Parathyroid adenoma (tissue), 2 donors: ENCODE measurements at regions not wholly inside any gene's neighbourhood (a gene's known extent, or its start where the extent isn't known, plus 50 kb on each side); places are given as distances from the start of the nearest gene placed in this dataset.

Source experiments
- H2AFZ ChIP-seq: fragments of 300-600 bp; sonication (generic); one replicate; pipeline ENCODE4 v1.7.0; 2017; ENCODE audit warnings: antibody characterized with exemption, mild to moderate bottlenecking
- H3K27ac ChIP-seq: fragments of 300-600 bp; sonication (generic); one replicate; pipeline ENCODE4 v1.7.0; 2017
- H3K27me3 ChIP-seq: fragments of 300-600 bp; sonication (generic); one replicate; pipeline ENCODE4 v1.7.0; 2017; ENCODE audit warnings: low read length; ENCODE audit not compliant: control insufficient read depth, insufficient read depth
- H3K36me3 ChIP-seq: fragments of 300-600 bp; sonication (generic); one replicate; pipeline ENCODE4 v1.7.0; 2017; ENCODE audit warnings: low read length; ENCODE audit not compliant: control insufficient read depth, insufficient read depth
- H3K4me1 ChIP-seq: fragments of 300-600 bp; sonication (generic); one replicate; pipeline ENCODE4 v1.7.0; 2017; ENCODE audit warnings: control low read depth
- H3K4me2 ChIP-seq: fragments of 300-600 bp; sonication (generic); one replicate; pipeline ENCODE4 v1.7.0; 2017; ENCODE audit warnings: low read length
- H3K4me3 ChIP-seq: fragments of 300-600 bp; sonication (generic); one replicate; pipeline ENCODE4 v1.7.0; 2017; ENCODE audit warnings: low read depth, low read length
- H3K79me2 ChIP-seq: fragments of 300-600 bp; sonication (generic); one replicate; pipeline ENCODE4 v1.7.0; 2017; ENCODE audit warnings: control low read depth
- H3K9ac ChIP-seq: fragments of 300-600 bp; sonication (generic); one replicate; pipeline ENCODE4 v1.7.0; 2017; ENCODE audit warnings: mild to moderate bottlenecking
- H3K9me3 ChIP-seq: fragments of 300-600 bp; sonication (generic); one replicate; pipeline ENCODE4 v1.7.0; 2017; ENCODE audit warnings: low read length; ENCODE audit not compliant: control insufficient read depth
- TF ChIP-seq, protein P1 (sequence below): fragments of 300-600 bp; sonication (generic); IDR thresholded peaks from one replicate; pipeline ENCODE4 v1.7.0; 2017; ENCODE audit warnings: antibody characterized with exemption, mild to moderate bottlenecking
- donor health status: primary hyperparathyroidism.

DNA sequence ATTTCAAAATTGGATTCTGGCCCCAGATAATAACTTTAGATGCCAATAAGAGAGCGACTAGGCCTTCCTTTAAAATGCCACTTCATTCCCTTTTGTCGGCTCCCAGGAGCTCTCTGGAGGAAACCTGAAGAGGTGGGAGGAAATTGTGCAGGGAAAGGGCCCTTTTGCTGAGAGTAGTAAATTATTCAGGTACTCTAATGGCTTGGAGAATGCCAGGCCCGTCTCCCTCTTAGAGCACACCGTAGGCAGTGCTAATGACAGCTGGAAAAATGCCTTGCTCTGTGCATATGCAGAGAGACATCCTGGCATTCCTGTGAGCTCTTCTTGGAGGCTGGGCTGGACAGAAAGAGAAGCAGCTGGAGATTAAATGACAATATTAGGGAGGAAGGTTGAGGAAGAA is 115.0 kb upstream of the RPH3A start:
- Histone ChIP-seq H3K27ac (no peak overlapping the region), H3K79me2 (no peaks in the 10 kb centered on the region), H2AFZ (peak overlapping the region; percentile 39), H3K4me3 (no peak overlapping the region), H3K4me1 (peaks cover 25% of the 10 kb centered on the region), H3K9ac (no peak overlapping the region), H3K36me3 (no peaks in the 10 kb centered on the region), H3K9me3 (no peaks in the 10 kb centered on the region), H3K4me2 (no peak overlapping the region), H3K27me3 (no peaks in the 10 kb centered on the region)
- TF ChIP-seq, protein P1, sequence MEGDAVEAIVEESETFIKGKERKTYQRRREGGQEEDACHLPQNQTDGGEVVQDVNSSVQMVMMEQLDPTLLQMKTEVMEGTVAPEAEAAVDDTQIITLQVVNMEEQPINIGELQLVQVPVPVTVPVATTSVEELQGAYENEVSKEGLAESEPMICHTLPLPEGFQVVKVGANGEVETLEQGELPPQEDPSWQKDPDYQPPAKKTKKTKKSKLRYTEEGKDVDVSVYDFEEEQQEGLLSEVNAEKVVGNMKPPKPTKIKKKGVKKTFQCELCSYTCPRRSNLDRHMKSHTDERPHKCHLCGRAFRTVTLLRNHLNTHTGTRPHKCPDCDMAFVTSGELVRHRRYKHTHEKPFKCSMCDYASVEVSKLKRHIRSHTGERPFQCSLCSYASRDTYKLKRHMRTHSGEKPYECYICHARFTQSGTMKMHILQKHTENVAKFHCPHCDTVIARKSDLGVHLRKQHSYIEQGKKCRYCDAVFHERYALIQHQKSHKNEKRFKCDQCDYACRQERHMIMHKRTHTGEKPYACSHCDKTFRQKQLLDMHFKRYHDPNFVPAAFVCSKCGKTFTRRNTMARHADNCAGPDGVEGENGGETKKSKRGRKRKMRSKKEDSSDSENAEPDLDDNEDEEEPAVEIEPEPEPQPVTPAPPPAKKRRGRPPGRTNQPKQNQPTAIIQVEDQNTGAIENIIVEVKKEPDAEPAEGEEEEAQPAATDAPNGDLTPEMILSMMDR: no peak

DNA sequence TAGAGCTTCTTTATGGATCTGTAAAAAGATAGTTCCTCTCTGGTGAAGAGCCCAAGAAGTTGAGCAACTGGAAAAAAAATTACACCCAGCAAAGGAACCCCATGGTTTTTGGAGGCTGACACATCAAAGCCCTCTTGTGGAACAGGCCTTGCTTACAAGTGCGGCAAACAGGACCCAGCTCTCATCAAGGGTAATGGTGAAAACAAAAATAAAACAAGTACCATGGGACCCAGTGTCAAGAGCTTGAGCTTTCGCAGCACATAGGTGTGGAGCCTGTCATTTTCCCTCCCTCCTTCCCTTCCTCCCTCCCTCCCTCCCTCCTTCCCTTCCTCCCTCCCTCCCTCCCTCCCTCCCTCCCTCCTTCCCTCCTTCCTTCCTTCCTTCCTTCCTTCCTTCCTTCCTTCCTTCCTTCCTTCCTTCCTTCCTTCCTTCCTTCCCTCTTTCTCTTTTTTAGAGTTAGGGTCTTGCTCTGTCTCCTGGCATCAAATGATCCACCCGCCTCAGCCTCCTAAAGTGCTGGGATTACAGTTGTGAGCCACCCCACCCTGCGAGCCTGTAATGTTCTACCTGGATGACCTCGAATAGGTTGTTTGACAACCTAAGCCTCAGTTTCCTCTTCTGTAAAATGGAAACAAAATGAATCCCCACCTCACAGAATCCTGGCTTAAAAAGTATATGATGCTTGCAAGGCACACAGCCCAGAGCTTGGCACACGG is 114.3 kb upstream of the RPH3A start:
- H3K4me1 ChIP-seq: peaks cover 25% of the 10 kb centered on the region
- TF ChIP-seq, protein P1: no peak
- no peak overlapping the region for H3K4me2 ChIP-seq
- no peak overlapping the region for H3K4me3 ChIP-seq
- no peak overlapping the region for H3K27ac ChIP-seq
- H3K9me3 ChIP-seq: no peaks in the 10 kb centered on the region
- H3K36me3 ChIP-seq: no peaks in the 10 kb centered on the region
- H3K27me3 ChIP-seq: no peaks in the 10 kb centered on the region
- H3K79me2 ChIP-seq: no peaks in the 10 kb centered on the region
- no peak overlapping the region for H3K9ac ChIP-seq
- H2AFZ ChIP-seq: no peak overlapping the region

DNA sequence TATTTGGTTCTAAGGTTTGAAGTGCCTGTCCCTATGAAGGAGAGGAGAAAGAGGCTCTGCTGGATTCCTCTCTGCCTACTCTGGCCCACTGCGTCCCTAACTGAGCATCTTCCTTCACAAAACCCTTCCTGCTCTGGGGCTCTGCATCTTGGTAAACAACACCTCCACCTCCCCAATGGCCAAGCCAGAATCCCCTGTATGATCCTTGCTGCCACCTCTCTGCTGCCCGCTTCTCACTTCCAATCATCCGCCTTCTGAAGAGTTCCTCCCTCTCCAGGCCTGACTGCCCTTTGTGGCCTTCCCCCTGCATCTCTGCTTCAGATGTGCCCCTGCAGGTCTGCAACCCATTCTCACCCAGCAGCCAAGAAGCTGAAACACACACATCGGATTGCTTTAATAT is 110.6 kb upstream of the RPH3A start:
- H3K9me3 ChIP-seq: no peaks in the 10 kb centered on the region
- H3K36me3 ChIP-seq: no peaks in the 10 kb centered on the region
- no peak overlapping the region for H3K4me2 ChIP-seq
- H3K4me3 ChIP-seq: no peak overlapping the region
- peaks cover 10% of the 10 kb centered on the region for H3K4me1 ChIP-seq
- H2AFZ ChIP-seq: no peak overlapping the region
- TF ChIP-seq, protein P1: no peak
- H3K9ac ChIP-seq: no peak overlapping the region
- no peak overlapping the region for H3K27ac ChIP-seq
- no peaks in the 10 kb centered on the region for H3K27me3 ChIP-seq
- no peaks in the 10 kb centered on the region for H3K79me2 ChIP-seq

DNA sequence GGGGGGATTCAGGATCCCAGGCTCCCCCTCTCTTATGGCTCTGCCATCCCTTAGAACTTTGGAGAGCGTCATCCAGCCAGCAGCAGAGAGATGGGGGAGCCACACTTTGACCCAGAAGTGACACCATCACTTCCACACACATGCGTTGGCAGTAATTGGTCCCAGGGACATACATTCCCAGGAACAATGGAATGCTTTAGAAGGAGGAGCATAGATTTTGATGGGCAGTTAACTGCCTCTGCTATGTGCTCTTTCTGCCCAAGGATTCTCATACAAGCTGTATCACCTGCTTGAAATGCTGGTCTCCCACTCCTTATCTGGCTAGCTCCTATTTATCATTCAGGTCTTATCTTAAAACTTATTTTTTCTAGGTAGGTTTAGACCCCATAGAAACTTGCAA is 109.0 kb upstream of the RPH3A start:
- Histone ChIP-seq H3K36me3 (no peaks in the 10 kb centered on the region), H3K4me1 (no peaks in the 10 kb centered on the region), H2AFZ (no peak overlapping the region), H3K4me3 (no peak overlapping the region), H3K79me2 (no peaks in the 10 kb centered on the region), H3K27ac (no peak overlapping the region), H3K9me3 (no peaks in the 10 kb centered on the region), H3K9ac (no peak overlapping the region), H3K27me3 (no peaks in the 10 kb centered on the region), H3K4me2 (no peak overlapping the region)
- TF ChIP-seq, protein P1: no peak

DNA sequence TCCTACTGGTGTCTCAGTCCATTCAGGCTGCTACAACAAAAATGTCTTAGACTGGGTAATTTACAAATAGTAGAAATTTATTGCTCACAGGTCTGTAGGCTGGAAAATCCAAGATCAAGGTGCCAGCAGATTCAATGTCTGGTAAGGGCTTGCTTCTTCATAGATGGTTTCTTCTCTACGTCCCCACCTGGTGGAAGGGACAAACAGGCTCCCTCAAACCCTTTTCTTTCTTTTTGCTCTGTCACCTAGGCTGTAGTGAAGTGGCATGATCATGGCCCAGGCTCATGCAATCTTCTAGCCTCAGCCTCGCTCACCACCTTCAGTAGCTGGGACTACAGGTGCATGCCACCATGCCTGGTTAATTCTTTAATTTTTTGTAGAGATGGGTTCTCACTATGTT is 106.8 kb upstream of the RPH3A start:
- no peaks in the 10 kb centered on the region for H3K36me3 ChIP-seq

More for the DNA sequence above, 106.8 kb upstream of the RPH3A start:
- TF ChIP-seq, protein P1: no peak
- H3K4me3 ChIP-seq: no peak overlapping the region
- H3K27ac ChIP-seq: no peak overlapping the region
- no peak overlapping the region for H3K9ac ChIP-seq
- H3K27me3 ChIP-seq: no peaks in the 10 kb centered on the region
- no peaks in the 10 kb centered on the region for H3K79me2 ChIP-seq
- no peaks in the 10 kb centered on the region for H3K9me3 ChIP-seq
- no peak overlapping the region for H3K4me2 ChIP-seq
- no peaks in the 10 kb centered on the region for H3K4me1 ChIP-seq
- no peak overlapping the region for H2AFZ ChIP-seq
